ENCODE measurements at regions not wholly inside any gene's neighbourhood (a gene's known extent, or its start where the extent isn't known, plus 50 kb on each side); places are given as distances from the start of the nearest gene placed in this dataset.
A peak's percentile ranks its signal among the peaks of the same experiment; 100 is the strongest.

GRCh38 chr3:17894434-17895060, 152.1 kb upstream of the TBC1D5 start:
- Histone ChIP-seq H3K9me3 (ENCODE audit: control extremely low read depth in 1 of 5, control insufficient read depth in 4 of 5, insufficient read depth in 2 of 5, low read depth in 1 of 5, low read length in 4 of 5) (no peaks in the 10 kb centered on the region), H3K27me3 (replicated peaks in 2 of 5; ENCODE audit: control insufficient read depth in 4 of 5, insufficient read depth in 5 of 5, low read length in 4 of 5) (no peaks in the 10 kb centered on the region), H3K27ac (ENCODE audit: insufficient read depth in 1 of 2, low read depth in 1 of 2, low read length in 2 of 2, poor library complexity in 1 of 2, severe bottlenecking in 2 of 2) (no peak overlapping the region), H3K4me3 (ENCODE audit: control insufficient read depth in 1 of 7, extremely low read depth in 1 of 7, insufficient read depth in 4 of 7, low read depth in 2 of 7, low read length in 6 of 7) (no peak overlapping the region), H3K4me1 (ENCODE audit: control extremely low read depth in 1 of 4, control insufficient read depth in 4 of 4, insufficient read depth in 4 of 4, low read length in 3 of 4) (no peaks in the 10 kb centered on the region), H3K36me3 (ENCODE audit: control insufficient read depth in 4 of 4, insufficient read depth in 4 of 4, low read length in 3 of 4) (no peaks in the 10 kb centered on the region)
- POLR2A ChIA-PET: no interaction called here
- CTCF ChIA-PET: interaction anchor here (0.5 to 1.5 kb wide), 6 partner anchors 11 to 867 kb away, joined by 3 to 4 read pairs (median 3); no protein-coding TSS in a partner anchor
- 86% methylated on average over 1 of the region's 1 CpG for WGBS (ENCODE audit: insufficient coverage)
- peak; percentile 52 to 68 (median 68) for DNase-seq

GRCh38 chr3:17891139-17891856, 148.9 kb upstream of the TBC1D5 start:
- CTCF ChIA-PET: no interaction called here
- POLR2A ChIA-PET: no interaction called here
- no peak for DNase-seq
- H3K4me1 ChIP-seq (ENCODE audit: control extremely low read depth in 1 of 4, control insufficient read depth in 4 of 4, insufficient read depth in 4 of 4, low read length in 3 of 4): no peaks in the 10 kb centered on the region
- H3K27me3 ChIP-seq (replicated peaks in 2 of 5; ENCODE audit: control insufficient read depth in 4 of 5, insufficient read depth in 5 of 5, low read length in 4 of 5): no peaks in the 10 kb centered on the region
- no peak overlapping the region for H3K4me3 ChIP-seq (ENCODE audit: control insufficient read depth in 1 of 7, extremely low read depth in 1 of 7, insufficient read depth in 4 of 7, low read depth in 2 of 7, low read length in 6 of 7)
- H3K9me3 ChIP-seq (ENCODE audit: control extremely low read depth in 1 of 5, control insufficient read depth in 4 of 5, insufficient read depth in 2 of 5, low read depth in 1 of 5, low read length in 4 of 5): no peaks in the 10 kb centered on the region
- H3K27ac ChIP-seq (ENCODE audit: insufficient read depth in 1 of 2, low read depth in 1 of 2, low read length in 2 of 2, poor library complexity in 1 of 2, severe bottlenecking in 2 of 2): no peak overlapping the region
- 20% methylated on average over 1 of the region's 4 CpGs for WGBS (ENCODE audit: insufficient coverage)
- no peaks in the 10 kb centered on the region for H3K36me3 ChIP-seq (ENCODE audit: control insufficient read depth in 4 of 4, insufficient read depth in 4 of 4, low read length in 3 of 4)

GRCh38 chr3:17885986-17886385, 143.6 kb upstream of the TBC1D5 start:
- POLR2A ChIA-PET: interaction anchor here (0.7 kb wide), 1 partner anchor 365 kb away, joined by 3 read pairs; no protein-coding TSS in a partner anchor
- CTCF ChIA-PET: no interaction called here
- Histone ChIP-seq H3K4me1 (ENCODE audit: control extremely low read depth in 1 of 4, control insufficient read depth in 4 of 4, insufficient read depth in 4 of 4, low read length in 3 of 4) (no peaks in the 10 kb centered on the region), H3K27ac (ENCODE audit: insufficient read depth in 1 of 2, low read depth in 1 of 2, low read length in 2 of 2, poor library complexity in 1 of 2, severe bottlenecking in 2 of 2) (no peak overlapping the region), H3K27me3 (replicated peaks in 2 of 5; ENCODE audit: control insufficient read depth in 4 of 5, insufficient read depth in 5 of 5, low read length in 4 of 5) (no peaks in the 10 kb centered on the region), H3K36me3 (ENCODE audit: control insufficient read depth in 4 of 4, insufficient read depth in 4 of 4, low read length in 3 of 4) (no peaks in the 10 kb centered on the region), H3K9me3 (ENCODE audit: control extremely low read depth in 1 of 5, control insufficient read depth in 4 of 5, insufficient read depth in 2 of 5, low read depth in 1 of 5, low read length in 4 of 5) (no peaks in the 10 kb centered on the region), H3K4me3 (ENCODE audit: control insufficient read depth in 1 of 7, extremely low read depth in 1 of 7, insufficient read depth in 4 of 7, low read depth in 2 of 7, low read length in 6 of 7) (no peak overlapping the region)
- WGBS (ENCODE audit: insufficient coverage): 98% methylated on average over 3 of the region's 3 CpGs
- DNase-seq: no peak

GRCh38 chr3:17882981-17883380, 140.6 kb upstream of the TBC1D5 start:
- Histone ChIP-seq H3K9me3 (ENCODE audit: control extremely low read depth in 1 of 5, control insufficient read depth in 4 of 5, insufficient read depth in 2 of 5, low read depth in 1 of 5, low read length in 4 of 5) (no peaks in the 10 kb centered on the region), H3K27me3 (replicated peaks in 2 of 5; ENCODE audit: control insufficient read depth in 4 of 5, insufficient read depth in 5 of 5, low read length in 4 of 5) (no peaks in the 10 kb centered on the region), H3K4me1 (ENCODE audit: control extremely low read depth in 1 of 4, control insufficient read depth in 4 of 4, insufficient read depth in 4 of 4, low read length in 3 of 4) (no peaks in the 10 kb centered on the region), H3K27ac (ENCODE audit: insufficient read depth in 1 of 2, low read depth in 1 of 2, low read length in 2 of 2, poor library complexity in 1 of 2, severe bottlenecking in 2 of 2) (no peak overlapping the region), H3K36me3 (ENCODE audit: control insufficient read depth in 4 of 4, insufficient read depth in 4 of 4, low read length in 3 of 4) (no peaks in the 10 kb centered on the region), H3K4me3 (ENCODE audit: control insufficient read depth in 1 of 7, extremely low read depth in 1 of 7, insufficient read depth in 4 of 7, low read depth in 2 of 7, low read length in 6 of 7) (no peak overlapping the region)
- CTCF ChIA-PET: interaction anchor here (0.8 kb wide), 1 partner anchor 885 kb away, joined by 3 read pairs; no protein-coding TSS in a partner anchor
- 100% methylated on average over 1 of the region's 2 CpGs for WGBS (ENCODE audit: insufficient coverage)
- POLR2A ChIA-PET: no interaction called here
- DNase-seq: no peak

- CTCF ChIA-PET: no interaction called here
- H3K27me3 ChIP-seq (replicated peaks in 2 of 5; ENCODE audit: control insufficient read depth in 4 of 5, insufficient read depth in 5 of 5, low read length in 4 of 5): no peaks in the 10 kb centered on the region
These were observed 134.9 kb upstream of the TBC1D5 start for GRCh38 chr3:17877299-17877698.

GRCh38 chr3:17874636-17875035, 132.2 kb upstream of the TBC1D5 start:
- H3K27ac ChIP-seq (ENCODE audit: insufficient read depth in 1 of 2, low read depth in 1 of 2, low read length in 2 of 2, poor library complexity in 1 of 2, severe bottlenecking in 2 of 2): no peak overlapping the region
- ChIA-PET CTCF (no interaction called here), POLR2A (interaction anchor here (0.6 kb wide), 1 partner anchor 264 kb away, joined by 3 read pairs; no protein-coding TSS in a partner anchor)
- no CpG with 5 or more reads among the region's 1 CpG for WGBS (ENCODE audit: insufficient coverage)
- H3K36me3 ChIP-seq (ENCODE audit: control insufficient read depth in 4 of 4, insufficient read depth in 4 of 4, low read length in 3 of 4): no peaks in the 10 kb centered on the region
- DNase-seq: no peak
- no peaks in the 10 kb centered on the region for H3K27me3 ChIP-seq (replicated peaks in 2 of 5; ENCODE audit: control insufficient read depth in 4 of 5, insufficient read depth in 5 of 5, low read length in 4 of 5)
- no peaks in the 10 kb centered on the region for H3K4me1 ChIP-seq (ENCODE audit: control extremely low read depth in 1 of 4, control insufficient read depth in 4 of 4, insufficient read depth in 4 of 4, low read length in 3 of 4)
- H3K9me3 ChIP-seq (ENCODE audit: control extremely low read depth in 1 of 5, control insufficient read depth in 4 of 5, insufficient read depth in 2 of 5, low read depth in 1 of 5, low read length in 4 of 5): no peaks in the 10 kb centered on the region
- H3K4me3 ChIP-seq (ENCODE audit: control insufficient read depth in 1 of 7, extremely low read depth in 1 of 7, insufficient read depth in 4 of 7, low read depth in 2 of 7, low read length in 6 of 7): no peak overlapping the region

More at GRCh38 chr3:17877299-17877698, 134.9 kb upstream of the TBC1D5 start:
- 90% methylated on average over 4 of the region's 5 CpGs for WGBS (ENCODE audit: insufficient coverage)
- DNase-seq: no peak
- H3K36me3 ChIP-seq (ENCODE audit: control insufficient read depth in 4 of 4, insufficient read depth in 4 of 4, low read length in 3 of 4): no peaks in the 10 kb centered on the region
- H3K27ac ChIP-seq (ENCODE audit: insufficient read depth in 1 of 2, low read depth in 1 of 2, low read length in 2 of 2, poor library complexity in 1 of 2, severe bottlenecking in 2 of 2): no peak overlapping the region
- no peaks in the 10 kb centered on the region for H3K9me3 ChIP-seq (ENCODE audit: control extremely low read depth in 1 of 5, control insufficient read depth in 4 of 5, insufficient read depth in 2 of 5, low read depth in 1 of 5, low read length in 4 of 5)
- POLR2A ChIA-PET: no interaction called here
- no peaks in the 10 kb centered on the region for H3K4me1 ChIP-seq (ENCODE audit: control extremely low read depth in 1 of 4, control insufficient read depth in 4 of 4, insufficient read depth in 4 of 4, low read length in 3 of 4)
- H3K4me3 ChIP-seq (ENCODE audit: control insufficient read depth in 1 of 7, extremely low read depth in 1 of 7, insufficient read depth in 4 of 7, low read depth in 2 of 7, low read length in 6 of 7): no peak overlapping the region

- Histone ChIP-seq H3K4me3 (ENCODE audit: control insufficient read depth in 1 of 7, extremely low read depth in 1 of 7, insufficient read depth in 4 of 7, low read depth in 2 of 7, low read length in 6 of 7) (no peak overlapping the region), H3K36me3 (ENCODE audit: control insufficient read depth in 4 of 4, insufficient read depth in 4 of 4, low read length in 3 of 4) (no peaks in the 10 kb centered on the region), H3K27me3 (replicated peaks in 2 of 5; ENCODE audit: control insufficient read depth in 4 of 5, insufficient read depth in 5 of 5, low read length in 4 of 5) (no peaks in the 10 kb centered on the region), H3K4me1 (ENCODE audit: control extremely low read depth in 1 of 4, control insufficient read depth in 4 of 4, insufficient read depth in 4 of 4, low read length in 3 of 4) (no peaks in the 10 kb centered on the region), H3K27ac (ENCODE audit: insufficient read depth in 1 of 2, low read depth in 1 of 2, low read length in 2 of 2, poor library complexity in 1 of 2, severe bottlenecking in 2 of 2) (no peak overlapping the region), H3K9me3 (ENCODE audit: control extremely low read depth in 1 of 5, control insufficient read depth in 4 of 5, insufficient read depth in 2 of 5, low read depth in 1 of 5, low read length in 4 of 5) (no peaks in the 10 kb centered on the region)
- CTCF ChIA-PET: no interaction called here
- POLR2A ChIA-PET: no interaction called here
- WGBS (ENCODE audit: insufficient coverage): 88% methylated on average over 2 of the region's 13 CpGs
- DNase-seq: no peak
These were observed 130.0 kb upstream of the TBC1D5 start for GRCh38 chr3:17872457-17872856.

Data from common myeloid progenitor, CD34-positive (primary cell).